DOHH2 (cell line): ENCODE measurements at regions not wholly inside any gene's neighbourhood (a gene's known extent, or its start where the extent isn't known, plus 50 kb on each side); places are given as distances from the start of the nearest gene placed in this dataset.

Source experiments
- H3F3A ChIP-seq: fragments of 200-600 bp; sonication (generic), shearing (Covaris generic); 2 replicates; pipeline ENCODE4 v1.6.0; 2016; ENCODE audit warnings: antibody characterized with exemption, mild to moderate bottlenecking; ENCODE audit not compliant: control insufficient read depth, insufficient read depth
- H3K27ac ChIP-seq: fragments of 200-600 bp; sonication (generic); 2 replicates; pipeline ENCODE4 v1.5.1; 2014; ENCODE audit warnings: low read depth, mild to moderate bottlenecking, low read length, moderate library complexity
- H3K27me3 ChIP-seq: fragments of 200-600 bp; sonication (generic); 2 replicates; pipeline ENCODE4 v1.6.1; 2014; ENCODE audit warnings: mild to moderate bottlenecking, low read length, mixed read lengths; ENCODE audit not compliant: control insufficient read depth
- H3K36me3 ChIP-seq: fragments of 200-600 bp; sonication (generic); 2 replicates; pipeline ENCODE4 v1.6.1; 2014; ENCODE audit warnings: mild to moderate bottlenecking, low read length, moderate library complexity, mixed read lengths; ENCODE audit not compliant: control insufficient read depth
- H3K4me1 ChIP-seq: fragments of 200-600 bp; sonication (generic); 2 replicates; pipeline ENCODE4 v1.6.1; 2014; ENCODE audit warnings: mild to moderate bottlenecking, low read length, mixed read lengths; ENCODE audit not compliant: control insufficient read depth
- H3K4me2 ChIP-seq: fragments of 200-600 bp; sonication (generic); 2 replicates; pipeline ENCODE4 v1.6.0; 2014; ENCODE audit warnings: mild to moderate bottlenecking, low read length, moderate library complexity
- H3K4me3 ChIP-seq: fragments of 200-600 bp; sonication (generic); 2 replicates; pipeline ENCODE4 v1.5.1; 2014; ENCODE audit warnings: mild to moderate bottlenecking, low read length, mixed read lengths
- H3K79me2 ChIP-seq: fragments of 200-600 bp; sonication (generic); 2 replicates; pipeline ENCODE4 v1.6.1; 2014; ENCODE audit warnings: mild to moderate bottlenecking, low read length, mixed read lengths; ENCODE audit not compliant: control insufficient read depth
- H3K9me2 ChIP-seq: fragments of 200-600 bp; sonication (generic); replicated peaks from 2 replicates; pipeline ENCODE4 v1.6.1; 2014; ENCODE audit warnings: mild to moderate bottlenecking, low read length, mixed read lengths; ENCODE audit not compliant: control insufficient read depth
- H3K9me3 ChIP-seq: fragments of 200-600 bp; sonication (generic); 2 replicates; pipeline ENCODE4 v1.6.1; 2014; ENCODE audit warnings: antibody characterized with exemption, low read length, mixed read lengths; ENCODE audit not compliant: control insufficient read depth, insufficient read depth
- H4K20me1 ChIP-seq: fragments of 200-600 bp; sonication (generic); 2 replicates; pipeline ENCODE4 v1.6.0; 2014; ENCODE audit warnings: low read depth, mild to moderate bottlenecking, antibody characterized with exemption, low read length, moderate library complexity; ENCODE audit not compliant: control insufficient read depth, insufficient read depth
- EZH2phosphoT487 ChIP-seq: fragments of 200-600 bp; sonication (generic); IDR thresholded peaks from 2 replicates; pipeline ENCODE4 v1.6.1; 2017; ENCODE audit warnings: borderline replicate concordance, mild to moderate bottlenecking, antibody characterized with exemption, low read length, moderate library complexity, mixed read lengths
- TF ChIP-seq, protein P1 (sequence below): fragments of 200-600 bp; sonication (generic); IDR thresholded peaks from one replicate; pipeline ENCODE4 v1.5.1; 2014; ENCODE audit warnings: antibody characterized with exemption, mild to moderate bottlenecking, low read depth, low read length; ENCODE audit not compliant: poor library complexity, severe bottlenecking

DNA sequence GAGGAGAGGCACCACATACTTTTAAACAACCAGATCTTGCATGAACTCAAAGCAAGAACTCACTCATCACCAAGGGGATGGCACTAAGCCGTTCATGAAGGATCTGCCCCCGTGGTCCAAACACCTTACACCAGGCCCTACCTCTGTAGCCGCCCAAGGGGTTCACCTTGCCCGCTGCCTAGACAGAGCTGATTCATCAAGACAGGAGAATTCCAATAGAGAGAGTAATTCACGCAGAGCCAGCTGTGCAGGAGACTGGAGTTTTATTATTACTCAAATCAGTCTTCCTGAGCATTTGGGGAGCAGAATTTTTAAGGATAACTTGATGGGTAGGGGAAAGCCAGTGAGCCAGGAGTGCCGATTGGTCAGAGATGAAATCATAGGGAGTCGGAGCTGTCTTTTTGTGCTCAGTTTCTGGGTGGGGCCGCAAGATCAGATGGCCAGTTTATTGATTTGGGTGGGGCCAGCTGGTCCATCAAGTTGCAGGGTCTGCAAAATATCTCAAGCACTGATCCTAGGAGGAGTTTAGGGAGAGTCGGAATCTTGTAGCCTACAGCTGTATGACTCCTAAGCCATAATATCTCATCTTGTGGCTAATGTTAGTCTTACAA, 364.7 kb downstream of the PCDH7 start:
- H3K4me2 ChIP-seq, result no peak overlapping the region
- H3K36me3 ChIP-seq, result no peaks in the 10 kb centered on the region
- H4K20me1 ChIP-seq, result no peaks in the 10 kb centered on the region
- peaks cover 14% of the 10 kb centered on the region for H3K4me1 ChIP-seq
- no peak overlapping the region for H3K27ac ChIP-seq
- H3K79me2 ChIP-seq, result no peaks in the 10 kb centered on the region
- no peaks in the 10 kb centered on the region for H3K9me3 ChIP-seq
- H3K27me3 ChIP-seq, result no peaks in the 10 kb centered on the region
- TF ChIP-seq, protein P1, sequence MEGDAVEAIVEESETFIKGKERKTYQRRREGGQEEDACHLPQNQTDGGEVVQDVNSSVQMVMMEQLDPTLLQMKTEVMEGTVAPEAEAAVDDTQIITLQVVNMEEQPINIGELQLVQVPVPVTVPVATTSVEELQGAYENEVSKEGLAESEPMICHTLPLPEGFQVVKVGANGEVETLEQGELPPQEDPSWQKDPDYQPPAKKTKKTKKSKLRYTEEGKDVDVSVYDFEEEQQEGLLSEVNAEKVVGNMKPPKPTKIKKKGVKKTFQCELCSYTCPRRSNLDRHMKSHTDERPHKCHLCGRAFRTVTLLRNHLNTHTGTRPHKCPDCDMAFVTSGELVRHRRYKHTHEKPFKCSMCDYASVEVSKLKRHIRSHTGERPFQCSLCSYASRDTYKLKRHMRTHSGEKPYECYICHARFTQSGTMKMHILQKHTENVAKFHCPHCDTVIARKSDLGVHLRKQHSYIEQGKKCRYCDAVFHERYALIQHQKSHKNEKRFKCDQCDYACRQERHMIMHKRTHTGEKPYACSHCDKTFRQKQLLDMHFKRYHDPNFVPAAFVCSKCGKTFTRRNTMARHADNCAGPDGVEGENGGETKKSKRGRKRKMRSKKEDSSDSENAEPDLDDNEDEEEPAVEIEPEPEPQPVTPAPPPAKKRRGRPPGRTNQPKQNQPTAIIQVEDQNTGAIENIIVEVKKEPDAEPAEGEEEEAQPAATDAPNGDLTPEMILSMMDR, result no peak
- TF ChIP-seq EZH2phosphoT487, result no peak
- H3K9me2 ChIP-seq, result no peaks in the 10 kb centered on the region
- no peak overlapping the region for H3K4me3 ChIP-seq
- H3F3A ChIP-seq, result no peaks in the 10 kb centered on the region

DNA sequence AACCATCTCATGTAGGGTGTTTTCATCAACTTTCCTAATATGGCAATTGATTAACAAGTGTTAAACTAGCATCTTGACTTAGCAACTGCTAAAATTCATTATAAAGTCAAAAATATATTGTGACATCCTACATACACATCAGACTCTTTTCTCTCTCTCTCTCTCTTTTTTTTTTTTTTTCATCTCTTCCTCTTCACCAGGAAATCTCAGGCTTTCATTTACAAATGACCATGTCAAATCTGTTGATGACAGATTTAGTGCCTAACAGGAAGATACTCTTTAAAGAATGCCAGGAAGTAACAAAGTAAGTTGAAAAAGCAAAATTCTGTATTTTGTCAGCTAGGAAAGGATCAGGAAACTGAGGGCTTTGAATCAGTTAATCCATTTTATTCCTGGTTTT, 365.5 kb downstream of the PCDH7 start:
- Histone ChIP-seq H3K9me2 (no peaks in the 10 kb centered on the region), H3F3A (no peaks in the 10 kb centered on the region), H3K4me2 (peak overlapping the region; percentile 35; the same call in 1 of the 2 replicates), H4K20me1 (no peaks in the 10 kb centered on the region), H3K9me3 (no peaks in the 10 kb centered on the region), H3K27ac (no peak overlapping the region), H3K79me2 (no peaks in the 10 kb centered on the region), H3K4me3 (peak overlapping the region; percentile 22; the same call in 1 of the 2 replicates), H3K27me3 (no peaks in the 10 kb centered on the region), H3K36me3 (no peaks in the 10 kb centered on the region), H3K4me1 (peaks cover 14% of the 10 kb centered on the region)
- TF ChIP-seq, protein P1, result no peak
- no peak for TF ChIP-seq EZH2phosphoT487

DNA sequence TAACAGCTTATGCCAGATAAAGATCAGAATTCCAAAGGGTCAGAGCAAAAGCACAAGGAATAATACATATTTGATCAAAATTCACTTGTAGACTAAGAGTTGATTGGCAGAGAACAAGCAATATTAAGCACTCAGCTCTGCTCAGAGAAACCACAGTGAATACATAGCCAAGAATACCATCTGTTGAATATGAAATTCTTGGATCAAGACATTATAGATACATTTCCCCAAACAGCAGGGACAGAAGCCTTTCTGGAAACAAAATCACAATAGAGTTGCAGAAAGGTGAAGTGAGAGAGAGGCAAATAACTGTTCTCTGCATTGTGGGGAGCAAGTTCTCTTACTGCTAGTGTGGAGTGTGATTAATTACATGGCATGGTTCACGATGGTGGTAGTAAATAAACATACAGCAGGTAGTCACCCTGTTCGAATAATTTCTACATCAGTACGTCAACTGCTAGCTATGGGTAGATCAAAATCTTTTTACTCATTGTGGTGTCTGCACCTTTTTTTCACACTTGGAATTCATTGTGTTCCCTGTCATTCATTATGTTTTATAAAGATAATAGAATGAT, 366.7 kb downstream of the PCDH7 start:
- Histone ChIP-seq H4K20me1 (no peaks in the 10 kb centered on the region), H3K79me2 (no peaks in the 10 kb centered on the region), H3K27me3 (no peaks in the 10 kb centered on the region), H3K36me3 (no peaks in the 10 kb centered on the region), H3K9me2 (no peaks in the 10 kb centered on the region), H3K27ac (no peak overlapping the region), H3K4me1 (peaks cover 14% of the 10 kb centered on the region), H3K4me2 (no peak overlapping the region), H3K4me3 (no peak overlapping the region), H3K9me3 (no peaks in the 10 kb centered on the region), H3F3A (no peaks in the 10 kb centered on the region)
- no peak for TF ChIP-seq EZH2phosphoT487
- TF ChIP-seq, protein P1, result no peak
